Testis (tissue), 2 donors: ENCODE measurements at regions not wholly inside any gene's neighbourhood (a gene's known extent, or its start where the extent isn't known, plus 50 kb on each side); places are given as distances from the start of the nearest gene placed in this dataset.

Source experiments
- DNase-seq: peaks from one replicate; pipeline ENCODE4 v3.0.0-alpha.2; 2019
- H3K27ac ChIP-seq, 2 donors: fragments of 200-600 bp; sonication (generic); one replicate each; pipeline ENCODE4 v1.5.1; 2019
- H3K27me3 ChIP-seq: fragments of 200-600 bp; sonication (generic); one replicate; pipeline ENCODE4 v1.5.1; 2019
- H3K36me3 ChIP-seq: fragments of 200-600 bp; sonication (generic); one replicate; pipeline ENCODE4 v1.5.1; 2017; ENCODE audit warnings: low read depth; ENCODE audit errors: missing control alignments
- H3K4me1 ChIP-seq: fragments of 200-600 bp; sonication (generic); one replicate; pipeline ENCODE4 v1.5.1; 2019
- H3K4me3 ChIP-seq, 2 donors: fragments of 200-600 bp; sonication (generic); one replicate each; pipeline ENCODE4 v1.5.1; 2017 to 2019
- H3K9me3 ChIP-seq: fragments of 200-600 bp; sonication (generic); one replicate; pipeline ENCODE4 v1.5.1; 2017
- POLR2A ChIP-seq: fragments of 450-650 bp; IDR thresholded peaks from one replicate; pipeline ENCODE4 v1.6.1; 2017; ENCODE audit warnings: antibody characterized with exemption, mild to moderate bottlenecking, moderate library complexity
- WGBS, 2 donors: methylation state at CpG; one replicate each; pipeline ENCODE4 v1.1.5; 2018; 5-methylcytosine and 5-hydroxymethylcytosine counted together
- intact Hi-C: fragments of 100-400 bp; cut with DNase I; formaldehyde crosslinking; loops from one replicate; pipeline ENCODE4 v1.15.1; 2023; ENCODE audit warnings: low total_unique reads
- TF ChIP-seq, protein P1 (sequence below), 3 experiments: fragments of 450-650 bp in 2 of 3; fragments of 200-600 bp in 1 of 3; sonication (generic) in 1 of 3; IDR thresholded peaks; one replicate each; pipeline ENCODE4 v1.5.1; 2016 to 2019; ENCODE audit warnings: antibody characterized with exemption in 3 of 3, mild to moderate bottlenecking in 2 of 3, moderate library complexity in 1 of 3

GRCh38 chr12:127811988-127812387 lies 455.0 kb upstream of the TMEM132C start:
- Histone ChIP-seq H3K36me3 (no peaks in the 10 kb centered on the region), H3K27me3 (no peaks in the 10 kb centered on the region), H3K4me1 (no peaks in the 10 kb centered on the region), H3K9me3 (no peaks in the 10 kb centered on the region), H3K4me3 (no peak overlapping the region), H3K27ac (no peak overlapping the region)
- intact Hi-C loops: no loop called here
- 34 to 38% methylated on average over 7 of the region's 7 CpGs for WGBS, 2 donors
- no peak for TF ChIP-seq POLR2A
- TF ChIP-seq, protein P1, sequence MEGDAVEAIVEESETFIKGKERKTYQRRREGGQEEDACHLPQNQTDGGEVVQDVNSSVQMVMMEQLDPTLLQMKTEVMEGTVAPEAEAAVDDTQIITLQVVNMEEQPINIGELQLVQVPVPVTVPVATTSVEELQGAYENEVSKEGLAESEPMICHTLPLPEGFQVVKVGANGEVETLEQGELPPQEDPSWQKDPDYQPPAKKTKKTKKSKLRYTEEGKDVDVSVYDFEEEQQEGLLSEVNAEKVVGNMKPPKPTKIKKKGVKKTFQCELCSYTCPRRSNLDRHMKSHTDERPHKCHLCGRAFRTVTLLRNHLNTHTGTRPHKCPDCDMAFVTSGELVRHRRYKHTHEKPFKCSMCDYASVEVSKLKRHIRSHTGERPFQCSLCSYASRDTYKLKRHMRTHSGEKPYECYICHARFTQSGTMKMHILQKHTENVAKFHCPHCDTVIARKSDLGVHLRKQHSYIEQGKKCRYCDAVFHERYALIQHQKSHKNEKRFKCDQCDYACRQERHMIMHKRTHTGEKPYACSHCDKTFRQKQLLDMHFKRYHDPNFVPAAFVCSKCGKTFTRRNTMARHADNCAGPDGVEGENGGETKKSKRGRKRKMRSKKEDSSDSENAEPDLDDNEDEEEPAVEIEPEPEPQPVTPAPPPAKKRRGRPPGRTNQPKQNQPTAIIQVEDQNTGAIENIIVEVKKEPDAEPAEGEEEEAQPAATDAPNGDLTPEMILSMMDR (IDR thresholded peaks at IDR 0.05): no peak
- DNase-seq: no peak

GRCh38 chr12:127813147-127813546 lies 453.8 kb upstream of the TMEM132C start:
- TF ChIP-seq, protein P1 (IDR thresholded peaks at IDR 0.05): no peak
- no peak for TF ChIP-seq POLR2A
- Histone ChIP-seq H3K4me3 (no peak overlapping the region), H3K36me3 (no peaks in the 10 kb centered on the region), H3K27ac (no peak overlapping the region), H3K9me3 (no peaks in the 10 kb centered on the region), H3K4me1 (no peaks in the 10 kb centered on the region), H3K27me3 (no peaks in the 10 kb centered on the region)
- no peak for DNase-seq
- intact Hi-C loops: no loop called here
- 83 to 100% methylated on average over 2 of the region's 2 CpGs for WGBS, 2 donors

- H3K9me3 ChIP-seq: no peaks in the 10 kb centered on the region
- no peaks in the 10 kb centered on the region for H3K36me3 ChIP-seq
- H3K27me3 ChIP-seq: no peaks in the 10 kb centered on the region
- intact Hi-C loops: no loop called here
- TF ChIP-seq, protein P1 (IDR thresholded peaks at IDR 0.05): no peak
- no peak for TF ChIP-seq POLR2A
- H3K4me1 ChIP-seq: peaks cover 11% of the 10 kb centered on the region
- 86 to 89% methylated on average over 4 of the region's 4 CpGs for WGBS, 2 donors
- H3K4me3 ChIP-seq: no peak overlapping the region
- no peak overlapping the region for H3K27ac ChIP-seq
- no peak for DNase-seq
These were observed 447.9 kb upstream of the TMEM132C start for GRCh38 chr12:127819056-127819455.

DNA sequence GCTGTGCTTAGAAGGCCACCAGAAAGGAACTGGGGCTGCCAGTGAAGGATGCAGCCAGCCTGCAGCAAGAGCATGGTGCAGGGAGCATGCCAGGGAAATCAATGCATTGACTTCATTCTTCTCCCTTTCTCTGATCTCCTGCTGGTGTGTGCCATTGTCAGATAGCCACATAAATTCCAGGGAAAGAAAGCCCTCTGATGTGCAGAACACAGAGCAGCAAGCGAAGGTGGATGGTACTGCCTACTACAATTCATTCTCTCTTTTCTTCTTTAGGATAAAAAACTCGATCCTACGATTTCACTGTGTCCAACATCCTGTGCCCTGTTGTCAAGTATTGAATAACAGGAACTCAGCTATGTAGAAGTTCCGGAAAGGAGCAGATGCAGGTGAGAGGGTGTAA lies 446.7 kb upstream of the TMEM132C start:
- Histone ChIP-seq H3K4me3 (no peak overlapping the region), H3K27ac (no peak overlapping the region), H3K4me1 (peaks cover 11% of the 10 kb centered on the region), H3K27me3 (no peaks in the 10 kb centered on the region), H3K36me3 (no peaks in the 10 kb centered on the region), H3K9me3 (no peaks in the 10 kb centered on the region)
- DNase-seq: no peak
- WGBS, 2 donors: 91 to 92% methylated on average over 4 of the region's 4 CpGs
- TF ChIP-seq POLR2A: no peak
- TF ChIP-seq, protein P1 (IDR thresholded peaks at IDR 0.05): no peak
- intact Hi-C loops: no loop called here

DNA sequence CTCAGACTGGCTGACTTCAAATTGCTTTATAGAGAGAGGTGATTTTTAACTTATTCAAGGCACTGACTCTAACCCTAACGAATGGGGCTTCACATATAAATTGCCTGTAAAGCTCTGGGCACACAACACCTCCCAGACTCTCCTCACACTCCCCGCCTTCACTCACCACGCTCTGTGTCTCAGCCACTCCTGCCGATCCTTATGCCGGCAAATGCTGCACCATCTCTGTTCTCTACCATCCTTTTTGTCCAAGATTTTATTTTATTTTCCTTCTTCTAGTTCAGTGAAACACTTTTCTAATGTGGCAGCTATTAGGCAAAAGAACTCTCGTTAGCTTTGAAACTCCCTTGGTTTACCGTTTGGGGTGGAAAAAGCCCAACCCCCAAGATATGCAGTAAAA lies 446.1 kb upstream of the TMEM132C start:
- intact Hi-C loops: no loop called here
- no peak for DNase-seq
- no peak for TF ChIP-seq POLR2A
- TF ChIP-seq, protein P1 (IDR thresholded peaks at IDR 0.05): no peak
- Histone ChIP-seq H3K36me3 (no peaks in the 10 kb centered on the region), H3K27ac (no peak overlapping the region), H3K4me3 (no peak overlapping the region), H3K9me3 (no peaks in the 10 kb centered on the region), H3K4me1 (peaks cover 11% of the 10 kb centered on the region), H3K27me3 (no peaks in the 10 kb centered on the region)
- WGBS, 2 donors: 84 to 92% methylated on average over 7 of the region's 7 CpGs
